Progenitor cell of endocrine pancreas (in vitro differentiated cells): ENCODE measurements at regions not wholly inside any gene's neighbourhood (a gene's known extent, or its start where the extent isn't known, plus 50 kb on each side); places are given as distances from the start of the nearest gene placed in this dataset.

ENCODE experiments used
- DNase-seq: peaks from one replicate; pipeline ENCODE4 v3.0.0; 2021; ENCODE audit warnings: low spot score; ENCODE audit not compliant: unreplicated experiment
- H3K27ac Mint-ChIP-seq: 2 replicates; pipeline ENCODE4 v1.8.0; 2021; ENCODE audit warnings: mild to moderate bottlenecking, moderate library complexity, mixed read lengths
- H3K27me3 Mint-ChIP-seq: 2 replicates; pipeline ENCODE4 v1.8.0; 2021; ENCODE audit warnings: mixed read lengths
- H3K36me3 Mint-ChIP-seq: 2 replicates; pipeline ENCODE4 v1.8.0; 2022; ENCODE audit warnings: mixed read lengths; ENCODE audit not compliant: insufficient read depth
- H3K4me1 Mint-ChIP-seq: 2 replicates; pipeline ENCODE4 v1.8.0; 2021; ENCODE audit warnings: low read depth, mixed read lengths
- H3K4me3 Mint-ChIP-seq: 2 replicates; pipeline ENCODE4 v1.8.0; 2021; ENCODE audit warnings: low read depth, mild to moderate bottlenecking, moderate library complexity, mixed read lengths
- H3K9me3 Mint-ChIP-seq: 2 replicates; pipeline ENCODE4 v1.8.0; 2021; ENCODE audit warnings: low read depth, mixed read lengths
- CTCF ChIP-seq: fragments of 200-600 bp; sonication (generic); IDR thresholded peaks from one replicate; pipeline ENCODE4 v1.5.0; 2021; ENCODE audit warnings: antibody characterized with exemption, mild to moderate bottlenecking; ENCODE audit not compliant: unreplicated experiment

GRCh38 chr13:80603351-80603750, 262.4 kb upstream of the SPRY2 start:
- peaks cover 1% of the 10 kb centered on the region for H3K4me1 Mint-ChIP-seq
- no peak overlapping the region for H3K27ac Mint-ChIP-seq
- TF ChIP-seq CTCF: no peak
- no peaks in the 10 kb centered on the region for H3K9me3 Mint-ChIP-seq
- H3K4me3 Mint-ChIP-seq: no peak overlapping the region
- no peak for DNase-seq
- no peaks in the 10 kb centered on the region for H3K36me3 Mint-ChIP-seq
- no peaks in the 10 kb centered on the region for H3K27me3 Mint-ChIP-seq

- Mint-ChIP-seq H3K4me1 (peaks cover 1% of the 10 kb centered on the region), H3K9me3 (no peaks in the 10 kb centered on the region), H3K27ac (no peak overlapping the region), H3K27me3 (no peaks in the 10 kb centered on the region), H3K4me3 (no peak overlapping the region), H3K36me3 (no peaks in the 10 kb centered on the region)
- DNase-seq: no peak
- no peak for TF ChIP-seq CTCF
Observed at GRCh38 chr13:80599765-80600164, 258.8 kb upstream of the SPRY2 start.

- Mint-ChIP-seq H3K4me1 (no peaks in the 10 kb centered on the region), H3K27ac (no peak overlapping the region), H3K9me3 (no peaks in the 10 kb centered on the region), H3K4me3 (no peak overlapping the region), H3K27me3 (no peaks in the 10 kb centered on the region), H3K36me3 (no peaks in the 10 kb centered on the region)
- DNase-seq: no peak
- no peak for TF ChIP-seq CTCF
Observed at GRCh38 chr13:80598189-80598588, 257.3 kb upstream of the SPRY2 start.

GRCh38 chr13:80591976-80592740, 251.2 kb upstream of the SPRY2 start:
- Mint-ChIP-seq H3K27ac (no peak overlapping the region), H3K9me3 (peaks cover 4% of the 10 kb centered on the region), H3K27me3 (no peaks in the 10 kb centered on the region), H3K36me3 (no peaks in the 10 kb centered on the region), H3K4me1 (peaks cover 5% of the 10 kb centered on the region), H3K4me3 (no peak overlapping the region)
- DNase-seq: no peak
- TF ChIP-seq CTCF: no peak

- TF ChIP-seq CTCF: no peak
- Mint-ChIP-seq H3K36me3 (no peaks in the 10 kb centered on the region), H3K27ac (no peak overlapping the region), H3K27me3 (no peaks in the 10 kb centered on the region), H3K4me1 (peaks cover 5% of the 10 kb centered on the region), H3K9me3 (peaks cover 7% of the 10 kb centered on the region), H3K4me3 (no peak overlapping the region)
- DNase-seq: no peak
Observed at GRCh38 chr13:80590551-80590950, 249.6 kb upstream of the SPRY2 start.
